ENCODE measurements at regions not wholly inside any gene's neighbourhood (a gene's known extent, or its start where the extent isn't known, plus 50 kb on each side); places are given as distances from the start of the nearest gene placed in this dataset.

DNA sequence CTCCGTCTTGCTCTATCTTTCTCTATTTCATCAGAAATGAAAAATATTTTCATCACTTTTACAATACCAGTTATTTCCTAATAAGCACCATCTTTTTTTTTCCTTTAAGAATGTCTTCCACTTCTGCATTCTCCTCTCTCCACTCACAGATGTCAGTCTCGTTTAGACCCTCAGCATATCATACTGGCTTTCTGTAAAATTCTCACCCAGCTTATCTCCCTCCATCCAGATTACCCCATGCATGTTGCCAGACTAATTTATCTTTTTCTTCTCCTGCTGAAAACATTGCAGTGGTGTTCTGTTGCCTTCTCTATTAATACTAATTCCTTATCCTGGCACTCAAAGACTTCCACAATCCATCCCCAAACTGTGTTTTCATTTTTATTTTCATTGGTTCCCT lies 513.8 kb upstream of the KLF12 start:
- DNase-seq (ENCODE audit: low spot score): no peak
- TF ChIP-seq, protein P1, sequence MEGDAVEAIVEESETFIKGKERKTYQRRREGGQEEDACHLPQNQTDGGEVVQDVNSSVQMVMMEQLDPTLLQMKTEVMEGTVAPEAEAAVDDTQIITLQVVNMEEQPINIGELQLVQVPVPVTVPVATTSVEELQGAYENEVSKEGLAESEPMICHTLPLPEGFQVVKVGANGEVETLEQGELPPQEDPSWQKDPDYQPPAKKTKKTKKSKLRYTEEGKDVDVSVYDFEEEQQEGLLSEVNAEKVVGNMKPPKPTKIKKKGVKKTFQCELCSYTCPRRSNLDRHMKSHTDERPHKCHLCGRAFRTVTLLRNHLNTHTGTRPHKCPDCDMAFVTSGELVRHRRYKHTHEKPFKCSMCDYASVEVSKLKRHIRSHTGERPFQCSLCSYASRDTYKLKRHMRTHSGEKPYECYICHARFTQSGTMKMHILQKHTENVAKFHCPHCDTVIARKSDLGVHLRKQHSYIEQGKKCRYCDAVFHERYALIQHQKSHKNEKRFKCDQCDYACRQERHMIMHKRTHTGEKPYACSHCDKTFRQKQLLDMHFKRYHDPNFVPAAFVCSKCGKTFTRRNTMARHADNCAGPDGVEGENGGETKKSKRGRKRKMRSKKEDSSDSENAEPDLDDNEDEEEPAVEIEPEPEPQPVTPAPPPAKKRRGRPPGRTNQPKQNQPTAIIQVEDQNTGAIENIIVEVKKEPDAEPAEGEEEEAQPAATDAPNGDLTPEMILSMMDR (IDR thresholded peaks at IDR 0.05; ENCODE audit: extremely low read depth, missing control alignments): no peak

DNA sequence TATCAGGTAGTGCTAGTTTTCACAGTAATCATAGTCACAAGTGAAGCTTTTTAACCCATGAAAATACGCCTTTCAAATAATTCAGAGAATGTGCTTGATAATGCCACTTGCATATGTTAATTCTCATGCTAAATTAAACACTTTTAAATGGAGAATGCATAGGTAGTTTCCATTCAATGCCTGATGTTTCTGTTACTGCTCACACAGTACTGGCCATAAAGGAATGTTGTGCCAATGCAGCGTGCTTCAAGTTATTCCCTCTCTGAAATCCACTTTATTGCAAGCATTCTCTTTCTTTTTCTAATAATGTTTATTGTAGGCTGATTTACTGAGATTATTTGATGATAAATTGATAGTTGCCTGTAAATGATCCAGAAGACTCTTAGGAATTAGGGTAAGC lies 513.0 kb upstream of the KLF12 start:
- DNase-seq (ENCODE audit: low spot score): no peak
- TF ChIP-seq, protein P1 (IDR thresholded peaks at IDR 0.05; ENCODE audit: extremely low read depth, missing control alignments): no peak

DNA sequence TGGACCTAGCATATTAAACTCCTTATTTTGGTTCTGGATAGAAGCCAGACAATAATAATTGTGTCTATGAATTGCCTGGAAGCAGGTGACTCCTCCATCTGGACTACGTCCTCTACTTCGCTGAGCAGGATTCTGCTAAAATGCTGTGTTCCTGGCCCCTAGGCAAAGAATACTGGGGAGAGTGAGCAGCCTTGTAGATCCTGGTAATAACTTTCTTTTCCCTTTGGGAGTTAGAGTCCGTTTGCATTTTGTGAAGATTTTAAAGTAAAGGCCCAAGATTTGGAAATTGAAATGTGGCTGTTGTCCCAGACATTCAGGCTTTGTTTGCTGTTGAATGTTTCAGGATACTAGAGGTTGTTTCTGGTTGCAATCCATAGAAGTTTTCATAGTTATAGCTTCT lies 511.9 kb upstream of the KLF12 start:
- no peak for DNase-seq (ENCODE audit: low spot score)
- TF ChIP-seq, protein P1 (IDR thresholded peaks at IDR 0.05; ENCODE audit: extremely low read depth, missing control alignments): no peak

DNA sequence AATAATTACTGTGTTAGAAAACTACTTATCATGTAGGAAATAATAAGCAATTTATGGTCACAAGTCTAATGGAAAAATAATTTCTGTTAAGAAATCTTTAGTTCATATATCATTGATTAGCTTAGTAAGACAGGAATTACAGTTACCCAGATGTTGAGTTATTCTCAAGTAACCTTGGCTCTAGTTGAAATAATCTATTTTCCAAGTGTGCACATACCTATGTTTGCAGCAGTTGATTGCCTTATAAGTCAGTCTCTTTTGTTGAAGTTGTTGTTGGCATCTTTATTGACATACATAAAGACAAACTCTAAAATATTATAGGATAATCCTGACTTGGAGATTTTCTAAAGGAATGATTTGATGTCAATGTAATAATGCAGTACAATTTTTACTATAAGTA lies 511.4 kb upstream of the KLF12 start:
- DNase-seq (ENCODE audit: low spot score): no peak
- TF ChIP-seq, protein P1 (IDR thresholded peaks at IDR 0.05; ENCODE audit: extremely low read depth, missing control alignments): no peak

DNA sequence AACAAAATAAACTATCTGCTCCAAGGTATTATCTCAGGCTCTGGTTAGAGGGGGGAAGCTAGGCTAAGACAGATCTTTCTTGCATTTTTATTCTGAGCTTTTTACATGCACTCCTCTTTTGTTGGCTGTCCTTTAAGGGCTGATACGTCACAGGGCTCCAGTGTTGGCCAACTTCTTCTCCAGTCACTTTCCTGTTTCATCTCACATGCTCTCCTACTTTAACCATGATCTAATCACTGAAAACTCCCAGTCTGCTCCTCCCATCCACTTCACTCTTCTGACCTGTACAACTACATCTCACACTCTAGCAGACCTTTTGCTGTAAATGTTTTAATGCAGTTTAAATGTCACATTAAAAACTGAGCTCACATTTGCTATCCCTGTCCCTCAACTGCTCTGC lies 510.0 kb upstream of the KLF12 start:
- TF ChIP-seq, protein P1 (IDR thresholded peaks at IDR 0.05; ENCODE audit: extremely low read depth, missing control alignments): no peak
- no peak for DNase-seq (ENCODE audit: low spot score)

DNA sequence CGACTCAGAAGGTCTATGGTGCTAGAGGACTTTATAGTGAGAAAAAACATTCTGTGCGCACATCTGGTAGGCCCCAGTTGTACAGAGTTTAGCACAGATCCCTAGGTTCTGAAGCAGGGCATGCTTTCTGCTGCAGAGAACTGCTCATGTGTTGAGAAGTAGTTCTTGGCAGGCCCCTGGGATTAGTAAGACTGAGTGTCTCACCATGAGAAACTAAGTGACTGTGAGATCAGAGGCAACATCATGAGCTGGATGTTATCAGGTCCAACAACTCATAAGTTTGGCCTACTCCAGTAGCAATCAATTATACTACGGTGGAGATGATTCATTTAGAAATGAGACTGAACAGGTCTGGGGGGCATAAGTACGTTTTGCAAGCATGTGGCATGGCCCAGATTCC lies 507.4 kb upstream of the KLF12 start:
- TF ChIP-seq, protein P1 (IDR thresholded peaks at IDR 0.05; ENCODE audit: extremely low read depth, missing control alignments): no peak
- DNase-seq (ENCODE audit: low spot score): no peak

DNA sequence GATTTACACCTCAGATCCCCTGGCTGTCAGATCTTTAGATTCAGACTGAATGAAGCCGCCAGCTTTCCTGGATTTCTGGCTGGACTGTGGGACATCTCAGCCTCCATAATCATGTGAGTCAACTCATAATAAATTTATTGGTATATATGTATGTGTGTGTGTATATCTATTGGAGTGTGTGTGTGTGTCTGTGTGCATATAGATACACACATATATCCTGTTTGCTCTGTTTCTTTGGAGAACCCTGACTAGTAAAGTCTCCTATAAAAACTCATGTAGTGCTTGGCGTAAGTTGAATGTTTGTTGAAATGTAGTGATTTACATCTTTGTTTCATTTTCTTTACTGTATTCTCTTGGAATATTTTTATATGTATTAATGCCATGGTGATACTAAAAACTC lies 499.5 kb upstream of the KLF12 start:
- no peak for DNase-seq (ENCODE audit: low spot score)
- TF ChIP-seq, protein P1 (IDR thresholded peaks at IDR 0.05; ENCODE audit: extremely low read depth, missing control alignments): no peak
